Amniotic epithelial cell (primary cell): ENCODE measurements at regions not wholly inside any gene's neighbourhood (a gene's known extent, or its start where the extent isn't known, plus 50 kb on each side); places are given as distances from the start of the nearest gene placed in this dataset.

Experiments used
- DNase-seq: peaks from one replicate; pipeline ENCODE4 v3.0.0-alpha.2; 2010; ENCODE audit warnings: low read depth

DNA sequence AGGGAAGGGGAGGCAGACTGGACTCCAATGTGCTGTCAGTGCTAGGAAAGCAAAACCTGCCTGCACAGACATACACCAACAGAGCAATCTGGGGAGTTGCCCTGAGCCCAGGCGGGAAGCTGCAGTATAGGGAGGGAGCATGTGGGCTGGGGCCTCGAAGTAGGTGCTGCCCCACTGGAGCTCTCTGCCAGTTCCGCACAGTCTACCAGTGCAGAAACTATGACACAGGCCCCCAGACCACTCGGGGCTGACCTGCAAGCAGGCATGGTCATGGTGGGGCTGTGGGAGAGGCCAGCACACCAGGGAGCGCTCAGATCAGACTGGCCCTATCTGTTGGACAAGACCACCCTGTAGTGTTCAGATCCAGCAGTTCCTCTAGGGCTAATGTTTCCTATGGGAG, 344.1 kb upstream of the TRAM1L1 start:
- DNase-seq: no peak

- no peak for DNase-seq
Observed at GRCh38 chr4:117434424-117434823, 349.0 kb upstream of the TRAM1L1 start.

DNA sequence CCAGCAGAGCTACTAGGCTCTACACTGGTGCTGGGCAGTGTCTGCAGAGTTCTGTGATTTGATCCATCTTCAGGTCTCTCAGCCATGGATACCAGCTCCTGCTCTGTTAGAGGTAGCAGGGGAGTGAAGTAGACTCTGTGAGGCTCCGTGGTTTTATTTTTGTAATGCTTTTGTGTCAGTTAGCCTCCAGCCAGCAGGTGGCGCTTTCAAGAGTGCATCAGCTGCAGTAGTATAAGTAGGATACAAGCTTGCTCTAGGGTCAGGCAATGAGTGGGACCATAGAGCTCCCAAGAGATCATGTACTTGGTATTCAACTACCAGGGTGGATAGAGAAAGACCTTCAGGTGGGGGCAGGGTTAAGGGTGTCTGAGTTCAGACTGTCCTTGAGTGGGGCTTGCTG, 362.5 kb upstream of the TRAM1L1 start:
- DNase-seq: no peak

DNA sequence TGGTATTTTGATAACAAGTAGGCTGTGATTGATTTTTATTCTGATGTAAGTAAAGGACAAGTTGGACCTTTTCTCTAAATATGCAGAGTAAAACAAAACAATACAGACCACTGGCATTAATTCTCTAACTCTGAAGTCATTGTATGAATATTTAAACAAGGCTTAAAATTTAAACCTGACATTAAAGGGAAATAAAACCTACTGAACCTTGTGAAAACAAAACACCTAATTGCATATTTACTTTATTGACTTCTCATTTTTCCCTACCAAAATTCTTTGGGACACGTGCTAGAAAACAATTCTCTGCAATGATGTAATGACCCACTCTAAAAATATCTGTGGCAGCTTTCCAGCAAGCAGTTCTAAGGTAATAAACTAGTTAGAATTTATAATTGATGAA, 369.7 kb upstream of the TRAM1L1 start:
- no peak for DNase-seq

DNA sequence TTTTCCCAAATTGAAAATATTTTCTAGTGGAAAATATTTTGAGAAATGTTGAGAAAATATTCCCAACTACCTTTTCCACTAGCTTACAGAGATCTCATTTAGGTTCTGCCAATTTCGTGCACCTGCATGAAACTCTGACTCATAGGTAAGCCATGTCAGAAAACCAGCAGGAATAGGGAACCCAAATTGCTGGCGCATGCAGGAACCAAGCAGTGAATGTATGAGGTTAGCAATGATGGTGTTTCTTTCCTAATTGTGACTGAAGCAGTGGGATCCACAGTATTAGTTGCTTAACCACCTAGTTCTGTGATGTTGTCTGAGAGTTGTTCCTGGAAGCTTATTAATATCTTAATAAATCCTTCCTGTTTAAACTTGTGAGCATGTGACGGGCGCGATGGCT, 381.0 kb upstream of the TRAM1L1 start:
- DNase-seq: no peak

DNA sequence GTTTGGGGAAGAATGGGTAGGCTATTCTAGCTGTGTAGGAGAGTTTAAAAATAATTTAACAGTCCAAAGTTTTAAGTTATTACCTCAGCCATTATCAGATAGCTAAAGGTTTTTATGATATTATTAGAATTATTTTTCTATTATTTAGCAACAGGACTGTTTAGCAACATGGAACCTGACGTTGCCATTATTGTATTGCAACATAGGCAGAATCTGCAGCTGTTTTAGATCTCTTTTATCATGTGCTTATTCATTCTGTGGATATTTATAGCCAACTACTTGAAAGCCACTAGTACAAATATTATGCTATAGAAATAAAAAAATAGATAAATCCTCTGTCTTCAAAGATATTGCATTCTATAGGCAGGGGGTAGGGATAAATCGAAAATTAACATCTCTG, 382.0 kb upstream of the TRAM1L1 start:
- peak; percentile 80 for DNase-seq

DNA sequence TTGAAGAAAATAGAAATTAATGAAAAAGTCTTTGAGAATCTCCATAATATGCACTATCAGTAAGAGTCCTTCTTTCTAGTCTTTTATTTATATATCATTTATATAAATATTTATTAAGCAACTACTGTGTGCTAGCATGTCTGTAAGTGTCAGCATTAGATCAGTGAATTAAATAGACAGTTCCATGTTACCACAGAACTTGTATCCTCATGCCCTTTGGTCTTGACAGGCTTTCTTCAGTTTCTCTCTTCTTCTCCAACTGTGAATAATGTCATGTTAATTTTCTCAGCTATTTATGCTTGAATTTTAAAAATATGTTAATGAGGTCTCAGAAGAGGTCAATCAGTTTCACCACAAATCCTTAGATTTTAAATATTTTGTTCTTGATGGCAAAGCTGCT, 389.6 kb upstream of the TRAM1L1 start:
- no peak for DNase-seq

- DNase-seq: no peak
Observed at GRCh38 chr4:117477925-117478324, 392.5 kb upstream of the TRAM1L1 start.

- no peak for DNase-seq
Observed at GRCh38 chr4:117478702-117479101, 393.3 kb upstream of the TRAM1L1 start.

DNA sequence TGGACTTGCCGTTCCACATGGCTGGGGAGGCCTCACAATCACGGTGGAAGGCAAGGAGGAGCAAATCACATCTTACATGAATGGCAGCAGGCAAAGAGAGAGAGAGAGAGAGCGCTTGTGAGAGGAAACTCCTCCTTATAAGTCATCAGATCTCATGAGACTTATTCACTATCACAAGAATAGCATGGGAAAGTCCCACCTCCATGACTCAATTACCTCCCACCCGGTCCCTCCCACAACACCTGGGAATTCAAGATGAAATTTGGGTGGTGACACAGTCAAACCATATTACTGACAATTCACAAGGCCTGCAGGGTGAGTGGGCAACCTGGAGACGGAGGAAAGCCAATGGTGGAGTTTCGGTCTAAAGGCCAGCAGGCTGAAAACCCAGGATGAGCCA, 394.3 kb upstream of the TRAM1L1 start:
- DNase-seq: no peak

DNA sequence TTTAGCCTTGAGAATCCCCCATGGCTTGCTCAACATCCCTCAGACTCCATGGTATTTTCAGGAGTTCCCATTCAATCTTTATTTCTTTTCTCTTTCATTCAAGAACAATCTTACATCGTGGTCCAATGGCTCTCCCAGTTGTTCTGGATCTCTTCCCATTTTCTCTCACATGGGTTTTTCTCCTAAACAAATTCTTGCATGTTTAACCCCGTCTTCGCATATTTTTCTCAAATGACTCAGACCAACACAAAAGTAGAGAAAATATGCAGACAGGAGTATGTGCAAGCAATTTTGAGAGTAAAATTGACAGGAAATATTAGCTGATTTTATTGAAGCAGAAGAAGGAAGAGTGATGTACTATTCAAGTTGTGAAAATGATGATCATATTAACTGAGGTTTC, 396.4 kb upstream of the TRAM1L1 start:
- DNase-seq: peak; percentile 50

GRCh38 chr4:117488692-117489091, 403.3 kb upstream of the TRAM1L1 start:
- DNase-seq: no peak

DNA sequence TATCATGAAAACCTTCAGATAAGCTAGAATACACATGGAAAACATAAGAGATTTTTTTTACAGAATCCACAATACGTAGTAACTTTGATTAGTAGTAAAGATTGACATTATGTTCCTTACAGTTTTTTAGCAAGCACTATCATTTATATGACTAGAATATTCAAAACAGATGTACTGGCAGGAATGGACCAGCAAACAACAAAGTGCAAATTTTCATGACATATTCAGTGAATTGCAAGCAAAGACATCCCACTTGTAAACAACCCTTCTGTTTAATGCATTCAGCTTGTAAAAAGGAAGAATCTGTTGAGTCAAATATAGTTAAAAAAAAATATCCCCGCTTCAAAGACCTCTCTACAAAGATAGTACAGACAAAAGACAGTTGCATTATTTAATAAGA, 403.7 kb upstream of the TRAM1L1 start:
- no peak for DNase-seq

DNA sequence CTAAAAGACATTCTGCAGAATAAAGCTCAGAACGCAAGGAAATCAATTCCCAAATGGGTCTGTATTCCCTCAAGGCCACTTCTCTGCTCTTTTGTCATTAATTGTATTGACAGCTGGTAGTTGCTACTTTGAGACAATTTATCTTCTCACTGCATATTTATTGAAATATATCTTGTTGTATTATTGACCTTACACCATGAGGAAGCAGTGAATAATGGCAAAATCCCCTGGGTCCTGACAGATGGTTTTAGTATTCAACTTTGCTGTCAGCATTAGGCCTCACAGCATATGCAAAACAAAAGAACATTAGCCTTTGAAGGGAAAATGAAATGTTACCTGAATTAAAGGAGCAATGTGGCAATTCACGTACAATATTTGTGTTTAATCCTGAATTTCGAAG, 406.1 kb upstream of the TRAM1L1 start:
- DNase-seq: no peak

- DNase-seq: no peak
Observed at GRCh38 chr4:117495802-117496201, 410.4 kb upstream of the TRAM1L1 start.

- DNase-seq: no peak
Observed at GRCh38 chr4:117512414-117512813, 427.0 kb upstream of the TRAM1L1 start.

GRCh38 chr4:117514391-117515175, 429.2 kb upstream of the TRAM1L1 start:
- DNase-seq: no peak

GRCh38 chr4:117515921-117516320, 430.5 kb upstream of the TRAM1L1 start:
- DNase-seq: no peak

DNA sequence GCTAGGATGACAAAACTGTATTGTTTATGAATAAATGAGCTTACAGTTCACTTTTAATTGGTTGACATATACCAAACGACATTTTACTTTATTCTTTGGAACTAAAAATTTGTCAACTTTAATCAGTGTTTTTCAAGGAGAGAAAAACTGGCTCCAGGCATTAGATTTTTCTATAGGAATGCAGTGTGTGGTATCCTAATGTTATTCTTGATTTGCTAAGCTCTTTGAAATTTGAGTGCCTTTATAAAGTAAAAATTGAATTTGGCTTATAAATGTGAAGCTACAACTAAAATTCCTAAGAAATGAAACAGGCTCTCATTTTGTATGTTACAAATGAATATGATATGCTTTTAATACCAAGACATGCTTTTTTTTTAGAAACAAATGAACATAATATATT, 442.2 kb upstream of the TRAM1L1 start:
- DNase-seq: no peak

GRCh38 chr4:117529401-117529800, 444.0 kb upstream of the TRAM1L1 start:
- DNase-seq: no peak

DNA sequence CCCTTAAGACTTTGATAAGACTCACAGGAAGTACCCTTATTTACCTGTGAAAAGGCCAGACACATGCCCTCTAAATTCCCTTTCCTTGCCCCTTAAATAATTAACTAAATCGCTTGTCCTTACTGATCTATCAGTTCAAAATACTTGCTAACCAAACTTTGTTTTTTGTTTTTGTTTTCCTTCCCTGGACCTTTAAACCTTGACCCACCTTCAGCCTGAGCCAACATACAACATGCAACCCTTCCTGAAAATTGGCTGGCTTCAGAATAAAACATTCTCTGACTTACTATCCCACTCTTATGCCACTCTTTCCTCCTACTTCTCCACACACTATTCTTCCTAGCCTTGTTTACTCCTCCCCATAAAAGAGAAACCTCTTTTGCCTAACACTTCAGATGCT, 448.1 kb upstream of the TRAM1L1 start:
- DNase-seq: no peak

- DNase-seq: peak; percentile 39
Observed at GRCh38 chr4:117545039-117545438, 459.7 kb upstream of the TRAM1L1 start.

GRCh38 chr4:117549524-117549923, 464.1 kb upstream of the TRAM1L1 start:
- no peak for DNase-seq

- DNase-seq: no peak
Observed at GRCh38 chr4:117550085-117550484, 464.7 kb upstream of the TRAM1L1 start.
